DMS79 (cell line): ENCODE measurements at regions not wholly inside any gene's neighbourhood (a gene's known extent, or its start where the extent isn't known, plus 50 kb on each side); places are given as distances from the start of the nearest gene placed in this dataset.

Source experiments
- DNase-seq: peaks from one replicate; lab custom pipeline; 2025; lab: John Stamatoyannopoulos, UW

DNA sequence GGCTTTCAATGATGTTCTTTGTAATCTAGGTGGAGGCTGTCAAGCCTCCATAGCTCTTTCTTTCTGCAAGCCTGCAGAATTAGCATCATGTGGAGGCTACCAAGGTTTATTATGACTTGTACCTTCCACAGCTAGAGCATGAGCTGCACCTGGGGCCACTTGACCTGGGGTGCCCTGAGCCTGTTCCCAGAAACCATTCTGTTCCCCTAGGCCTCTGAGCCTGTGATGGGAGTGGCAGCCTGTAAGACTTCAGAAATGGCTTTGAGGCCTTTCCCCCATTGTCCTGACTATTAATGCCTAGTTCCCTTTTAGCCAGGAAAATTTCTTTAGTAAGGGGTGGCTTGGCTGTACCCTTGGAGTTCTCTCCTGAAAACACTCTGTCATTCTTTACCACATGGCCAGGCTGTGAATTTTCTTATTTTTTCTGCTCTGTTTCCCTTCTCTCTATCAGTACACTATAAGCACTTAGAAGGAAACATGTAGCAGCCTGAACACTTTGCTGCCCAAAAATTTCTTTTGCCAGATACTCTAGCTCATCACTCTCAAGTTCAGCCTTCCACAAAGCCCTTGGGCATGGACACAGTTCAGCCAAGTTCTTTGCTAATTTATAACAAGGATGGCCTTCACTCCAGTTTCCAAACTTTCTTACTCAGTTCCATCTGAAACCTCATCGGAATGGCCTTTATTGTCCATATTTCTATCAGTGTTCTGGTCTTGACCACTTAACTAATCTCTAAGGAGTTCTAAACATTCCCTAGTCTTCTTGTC, 61.4 kb upstream of the NR3C1 start:
- DNase-seq, result no peak

DNA sequence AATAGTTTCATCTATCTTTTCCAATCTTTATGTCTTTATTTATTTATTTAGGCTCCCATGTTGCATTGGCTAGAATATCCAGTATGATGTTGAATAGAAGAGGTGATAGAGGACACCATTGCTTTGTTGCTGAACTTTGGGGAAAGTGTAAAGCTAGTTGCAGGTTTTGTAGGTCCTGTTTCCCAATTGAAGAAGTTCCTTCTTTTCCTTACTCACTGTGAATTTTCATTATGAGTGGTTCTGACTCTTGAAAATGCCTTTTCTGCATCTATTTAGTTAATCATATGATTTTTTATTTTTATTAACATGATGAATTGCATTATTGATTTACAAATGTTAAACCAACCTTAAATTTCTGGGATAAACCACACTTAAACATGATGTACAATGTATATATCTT, 58.9 kb upstream of the NR3C1 start:
- DNase-seq, result no peak

DNA sequence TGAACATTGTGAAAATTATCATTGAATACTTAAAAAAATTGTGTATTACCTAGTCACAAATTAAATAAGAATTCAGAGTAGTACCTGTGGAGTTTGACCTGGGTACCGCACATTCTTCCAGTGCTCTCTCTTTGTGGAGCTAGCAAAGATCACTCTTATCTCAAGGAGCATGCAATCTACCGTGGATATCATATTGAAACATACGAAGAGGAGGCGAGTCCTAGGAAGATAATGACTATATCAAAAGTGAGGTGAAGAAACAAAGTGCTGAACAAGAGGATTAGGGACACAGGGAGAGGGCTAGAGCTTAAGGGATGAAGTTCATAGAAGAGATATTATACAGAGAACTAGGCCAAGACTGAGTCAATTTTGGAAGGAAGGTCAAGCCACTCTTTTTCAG, 55.9 kb upstream of the NR3C1 start:
- DNase-seq, result no peak

DNA sequence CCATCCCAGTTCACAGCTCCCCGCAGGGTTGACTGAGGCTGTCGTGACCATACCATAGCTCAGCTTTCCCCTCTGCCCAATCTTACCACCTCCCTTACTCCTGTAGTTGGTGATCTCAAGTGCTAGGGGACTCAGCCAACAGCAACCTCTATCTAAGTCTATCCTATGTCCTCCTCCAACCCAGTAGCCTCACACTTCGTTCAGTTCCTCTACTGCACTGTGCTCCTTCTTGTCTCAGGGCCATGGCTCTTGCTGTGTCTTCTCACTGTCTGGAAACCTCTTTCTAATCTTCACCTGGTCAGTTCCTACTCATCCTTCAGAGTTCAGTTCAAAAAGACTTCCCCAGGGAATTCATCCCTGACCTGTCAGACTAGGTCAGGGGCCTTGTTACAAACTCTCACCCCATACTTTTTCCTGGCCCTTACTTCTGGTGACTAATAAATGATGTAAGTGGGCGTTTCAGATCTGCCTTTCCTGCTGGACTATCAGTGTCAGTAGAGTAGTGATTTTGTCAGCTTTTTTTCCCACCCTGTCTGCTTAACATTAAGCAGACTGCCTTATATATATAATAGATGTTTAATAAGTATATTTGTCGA, 53.6 kb upstream of the NR3C1 start:
- no peak for DNase-seq

DNA sequence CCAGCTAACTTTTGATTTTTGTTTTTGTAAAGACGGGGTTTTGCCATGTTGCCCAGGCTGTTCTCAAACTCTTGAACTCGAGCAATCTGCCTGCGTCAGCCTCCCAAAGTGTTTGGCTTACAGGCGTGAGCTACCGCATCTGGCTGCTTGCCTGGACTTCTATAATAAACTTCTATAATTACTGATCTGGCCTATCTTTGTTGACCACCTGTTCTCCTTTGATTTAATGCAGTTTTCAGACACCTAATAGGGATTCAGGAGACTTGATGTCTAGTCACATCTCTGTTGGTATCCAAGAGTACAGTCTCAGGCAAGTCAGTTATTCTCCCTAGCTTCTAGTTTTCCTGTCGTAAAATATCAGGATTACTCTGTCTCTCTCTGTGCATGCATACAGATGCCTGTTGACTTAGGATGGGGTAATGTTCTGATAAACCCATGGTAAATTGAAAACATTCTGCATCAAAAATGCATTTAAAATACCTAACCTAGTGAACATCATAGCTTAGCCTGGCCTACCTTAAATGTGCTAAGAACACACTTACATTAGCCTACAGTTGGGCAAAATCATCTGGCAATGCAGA, 51.5 kb upstream of the NR3C1 start:
- DNase-seq, result no peak

DNA sequence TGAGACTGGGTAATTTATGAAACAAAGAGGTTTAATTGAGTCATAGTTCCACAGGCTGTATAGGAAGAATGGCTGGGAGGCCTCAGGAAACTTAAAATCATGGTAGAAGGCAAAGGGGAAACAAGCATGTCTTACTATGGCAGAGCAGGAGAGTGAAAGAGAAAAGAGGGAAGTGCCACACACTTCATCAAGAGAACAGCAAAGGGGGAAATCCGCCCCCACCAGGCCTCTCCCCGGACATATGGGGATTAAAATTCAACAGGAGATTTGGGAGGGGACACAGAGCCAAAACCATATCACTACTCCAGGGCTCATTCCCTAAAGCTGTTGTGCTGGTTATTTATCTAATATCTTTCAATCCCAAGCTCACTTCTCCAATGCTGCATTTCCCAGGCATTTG, 50.2 kb upstream of the NR3C1 start:
- no peak for DNase-seq
